DMS53 treated with DMSO at 0.1 percent for 48 hours (cell line): ENCODE measurements at regions not wholly inside any gene's neighbourhood (a gene's known extent, or its start where the extent isn't known, plus 50 kb on each side); places are given as distances from the start of the nearest gene placed in this dataset.

Experiments used
- DNase-seq: peaks from one replicate; lab custom pipeline; 2025; ENCODE audit not compliant: unreplicated experiment; lab: John Stamatoyannopoulos, UW

DNA sequence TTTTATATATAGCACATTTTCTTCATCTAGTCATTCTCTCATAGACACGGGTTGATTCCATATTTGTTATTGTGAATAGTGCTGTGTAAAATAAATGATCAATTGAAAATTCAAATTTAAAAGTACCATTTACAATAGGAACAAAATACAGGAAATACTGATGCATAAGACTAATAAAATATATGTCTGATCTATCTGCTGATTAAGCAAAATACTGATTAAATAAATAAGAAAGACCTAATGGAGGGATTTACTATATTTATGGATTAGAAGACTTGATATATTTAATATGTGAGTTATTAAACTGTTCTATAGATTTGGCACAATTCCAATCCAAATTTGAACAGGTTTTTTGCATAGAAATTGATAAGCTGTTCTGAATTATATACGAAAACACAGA is 1044.8 kb upstream of the ADGRL2 start:
- no peak for DNase-seq

DNA sequence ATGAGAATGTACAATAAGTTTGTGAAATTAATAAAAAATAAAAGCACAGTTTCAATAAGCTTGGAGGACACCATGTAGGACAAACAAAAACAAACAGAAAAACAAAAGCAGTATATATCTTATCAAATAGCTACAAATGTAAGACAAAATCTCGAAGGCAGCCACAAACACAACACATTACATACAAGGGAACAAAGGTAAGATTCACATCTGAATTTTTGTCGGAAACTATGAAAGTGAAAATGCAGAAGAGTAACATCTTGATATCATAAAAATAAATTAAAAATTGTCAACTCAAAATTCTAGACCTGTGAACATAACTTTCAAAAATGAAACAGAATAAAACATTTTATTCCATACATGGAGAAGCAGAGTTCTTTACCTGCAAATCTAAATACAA is 1049.5 kb upstream of the ADGRL2 start:
- no peak for DNase-seq

GRCh38 chr1:80731241-80731894 is 1069.4 kb upstream of the ADGRL2 start:
- DNase-seq = no peak

DNA sequence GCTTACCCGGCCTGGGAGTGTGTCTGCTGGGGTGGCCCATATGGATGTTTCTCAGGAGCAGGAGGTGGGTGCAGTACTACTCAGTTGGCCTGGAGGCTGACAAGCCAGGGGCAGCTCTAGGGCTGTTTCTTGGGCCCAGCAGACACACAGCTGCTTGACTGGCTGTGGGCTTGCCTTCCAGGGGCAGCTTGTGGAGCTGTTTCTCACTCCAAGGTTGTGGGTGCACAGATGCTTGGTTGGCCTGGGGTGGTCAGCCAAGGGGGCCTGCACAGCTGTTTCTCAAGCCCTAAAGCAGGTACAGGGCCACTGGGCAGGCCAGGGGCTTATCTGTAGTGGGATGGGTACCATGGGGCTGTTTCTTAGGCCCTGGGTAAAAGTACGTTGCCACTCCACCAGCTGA is 1078.1 kb upstream of the ADGRL2 start:
- no peak for DNase-seq

DNA sequence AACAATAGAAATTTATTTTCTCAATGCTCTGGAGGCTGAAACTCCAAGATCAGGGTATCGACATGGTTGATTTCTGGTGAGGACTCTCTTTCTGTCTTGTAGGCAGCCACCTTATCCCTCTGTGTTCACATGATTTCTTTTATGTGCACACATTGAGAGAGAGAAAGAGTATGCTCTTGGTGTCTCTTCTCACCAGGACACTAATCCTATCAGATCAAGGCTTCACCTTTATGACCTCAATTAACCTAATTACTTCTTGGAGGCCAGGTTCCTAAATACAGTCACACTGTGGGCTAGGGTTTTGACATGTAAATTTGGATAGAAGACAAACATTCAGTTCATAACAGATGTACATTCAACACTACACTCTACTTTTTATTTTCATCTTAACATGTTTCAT is 1094.2 kb upstream of the ADGRL2 start:
- DNase-seq = no peak

DNA sequence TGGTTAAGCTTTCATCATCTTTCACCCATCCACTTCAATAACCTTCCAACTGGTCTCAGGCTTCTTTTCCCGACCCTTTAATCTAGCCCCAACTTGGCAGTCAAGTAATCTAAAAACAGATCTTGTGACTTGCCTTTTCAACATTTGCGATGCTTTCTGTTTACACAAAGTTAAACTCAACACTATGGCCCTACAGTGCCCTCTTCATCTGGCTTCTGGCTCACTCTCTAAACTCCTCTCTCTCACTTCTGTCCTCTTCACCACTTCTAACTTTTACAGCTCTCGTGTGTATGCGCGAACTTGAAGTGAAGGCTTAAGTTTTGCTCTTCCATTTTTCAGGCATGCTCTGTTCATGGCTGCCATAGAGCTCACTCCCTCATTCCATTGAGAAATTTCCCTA is 1122.3 kb upstream of the ADGRL2 start:
- no peak for DNase-seq

GRCh38 chr1:80675454-80675853 is 1125.3 kb upstream of the ADGRL2 start:
- no peak for DNase-seq

- DNase-seq = no peak
Observed at GRCh38 chr1:80673935-80674597, 1126.7 kb upstream of the ADGRL2 start.

DNA sequence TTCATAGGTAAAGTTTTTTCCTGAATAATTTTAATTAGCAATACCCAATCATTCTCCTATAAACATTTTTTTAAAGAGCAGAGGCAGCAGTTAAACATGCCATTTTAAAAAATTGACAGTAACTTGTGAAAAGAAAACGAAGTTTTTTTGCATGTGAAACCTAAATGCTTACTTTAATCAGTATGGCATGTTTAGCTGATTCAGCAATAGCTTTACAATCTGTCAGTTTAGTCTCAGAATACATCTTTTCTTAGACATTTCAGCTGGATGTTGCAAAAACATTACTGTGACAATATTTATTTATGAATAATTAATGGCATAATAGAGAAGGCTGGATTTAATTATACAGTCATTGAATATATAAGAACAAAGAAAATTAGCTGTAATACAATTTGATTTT is 1132.4 kb upstream of the ADGRL2 start:
- no peak for DNase-seq

- peak; percentile 38 for DNase-seq
Observed at GRCh38 chr1:80666073-80666472, 1134.7 kb upstream of the ADGRL2 start.

DNA sequence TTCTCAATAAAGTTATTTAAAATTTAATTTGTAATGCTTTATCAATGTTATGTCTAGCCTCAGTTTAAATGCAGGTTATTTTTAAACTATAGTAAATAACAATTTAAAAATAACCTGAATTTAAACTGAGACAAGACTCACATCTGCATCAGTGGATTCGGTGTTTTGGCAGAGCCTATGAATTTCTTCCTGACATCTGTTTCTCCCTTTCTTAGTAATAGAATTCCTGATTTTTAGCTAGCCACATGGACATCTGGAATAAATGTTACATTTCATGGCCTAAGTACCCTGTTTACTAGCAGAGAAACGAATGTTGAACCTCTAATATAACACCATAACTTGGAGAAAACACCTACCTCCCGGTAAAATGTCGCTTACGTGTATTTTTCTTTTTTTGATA is 1141.6 kb upstream of the ADGRL2 start:
- no peak for DNase-seq

GRCh38 chr1:80657707-80658106 is 1143.0 kb upstream of the ADGRL2 start:
- no peak for DNase-seq

DNA sequence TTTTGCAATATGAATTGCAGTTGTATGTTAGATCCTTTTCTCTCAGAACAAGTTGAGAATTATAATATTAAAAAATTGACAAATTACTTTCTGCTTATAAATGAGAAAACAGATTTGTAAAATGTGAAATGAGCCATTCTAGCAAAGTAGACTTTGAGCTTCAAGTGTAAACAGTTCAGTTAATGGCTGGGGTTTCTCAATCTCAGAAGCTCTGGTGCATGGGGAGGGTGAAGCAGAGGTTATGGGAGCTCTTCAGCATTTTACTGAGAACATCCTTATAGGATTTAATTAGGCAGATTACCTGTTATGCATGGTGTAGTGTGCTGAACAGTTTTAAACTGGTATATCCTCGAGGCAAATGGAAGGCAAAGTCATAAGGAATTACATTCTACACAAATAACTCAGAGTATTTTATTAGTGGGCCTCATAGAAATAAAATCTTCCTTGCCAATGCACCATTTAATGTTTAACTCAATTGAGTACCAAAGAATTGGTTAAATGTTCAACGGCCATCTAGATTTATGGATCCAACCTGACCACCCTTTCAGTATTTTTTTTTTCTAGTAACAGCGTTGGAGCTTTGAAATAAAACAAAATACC is 1143.6 kb upstream of the ADGRL2 start:
- no peak for DNase-seq

DNA sequence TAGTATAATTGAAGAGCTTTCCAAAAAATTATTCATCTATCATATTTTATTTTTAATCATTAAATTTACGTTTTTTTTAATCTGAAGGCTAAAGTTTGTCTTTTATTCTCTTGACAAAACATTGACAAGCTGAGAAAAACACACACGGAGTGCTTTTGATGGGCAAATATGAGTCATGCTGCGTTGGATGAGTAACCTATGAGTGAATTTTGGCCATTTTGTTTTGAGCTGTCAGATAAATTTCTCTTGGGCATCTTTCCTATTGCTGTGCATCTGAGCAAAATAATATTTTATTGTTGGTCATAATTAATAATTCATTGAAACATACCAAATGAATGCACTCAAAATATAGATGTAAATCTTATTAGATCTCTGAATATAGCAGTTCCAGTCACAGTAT is 1144.1 kb upstream of the ADGRL2 start:
- peak; percentile 44 for DNase-seq

DNA sequence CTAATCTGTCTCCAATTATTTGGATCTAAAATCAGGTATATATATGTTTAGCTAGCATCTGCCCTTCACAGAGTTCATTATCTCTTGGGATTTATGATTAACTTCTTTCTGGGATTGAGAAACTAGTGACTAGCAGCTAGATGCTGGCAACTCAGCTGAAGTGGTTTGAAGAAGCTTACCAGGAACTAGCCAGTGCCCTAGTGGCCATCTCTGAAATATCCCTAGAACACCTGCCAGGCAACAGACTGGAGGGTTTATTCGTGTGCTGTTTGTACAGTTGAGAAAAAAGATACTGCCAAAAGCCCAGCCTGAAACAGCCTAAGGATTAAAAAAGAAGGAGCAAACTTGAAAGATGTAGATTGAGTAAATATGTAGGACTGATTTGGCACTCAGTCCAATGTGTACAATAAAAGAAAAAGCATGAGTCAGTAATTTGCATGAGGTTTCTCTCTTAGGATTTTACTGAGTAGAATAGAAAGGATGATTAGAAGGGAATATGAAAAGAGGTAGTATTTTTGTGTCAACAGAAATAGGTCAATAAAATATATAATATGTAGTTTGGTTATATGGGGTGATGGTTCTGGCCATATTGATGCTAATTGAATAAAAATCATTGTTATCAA is 1144.6 kb upstream of the ADGRL2 start:
- DNase-seq = peak; percentile 90

DNA sequence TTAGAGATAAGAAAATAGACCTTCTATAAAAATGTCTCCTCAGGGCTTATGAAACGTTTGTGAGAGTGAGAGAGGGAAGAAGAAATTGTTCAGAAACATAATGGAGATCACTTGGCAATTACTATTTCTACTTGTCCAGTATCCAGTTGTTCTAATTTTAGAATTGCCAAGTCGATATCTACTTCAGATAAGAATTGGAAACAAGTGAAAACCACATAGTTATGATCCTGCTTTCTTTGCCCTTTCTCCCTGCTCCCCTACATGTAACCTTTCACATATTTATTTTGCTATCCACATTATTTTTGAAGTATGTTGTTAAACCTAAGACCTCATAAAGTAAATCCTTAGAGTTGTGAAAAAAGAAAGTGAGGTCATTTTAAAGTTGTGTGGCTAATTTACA is 1154.7 kb upstream of the ADGRL2 start:
- DNase-seq = no peak

DNA sequence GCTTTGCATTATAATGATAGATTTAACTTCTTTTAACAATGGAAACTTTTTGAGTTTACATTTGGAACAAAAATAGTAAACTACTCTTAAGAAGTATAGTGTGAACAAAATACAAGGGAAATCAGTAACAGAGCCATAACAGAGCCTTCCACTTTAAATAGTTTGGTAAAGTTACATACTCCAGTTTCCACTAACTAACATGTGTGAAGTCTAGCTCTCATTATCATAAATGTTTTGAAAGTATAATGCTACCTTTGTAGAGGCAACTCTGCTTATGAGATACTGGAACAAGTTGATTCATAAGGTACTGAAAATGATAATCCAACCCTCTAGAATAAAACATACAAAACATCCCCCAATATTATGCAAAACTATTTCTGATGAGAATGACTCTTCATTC is 1155.1 kb upstream of the ADGRL2 start:
- no peak for DNase-seq

DNA sequence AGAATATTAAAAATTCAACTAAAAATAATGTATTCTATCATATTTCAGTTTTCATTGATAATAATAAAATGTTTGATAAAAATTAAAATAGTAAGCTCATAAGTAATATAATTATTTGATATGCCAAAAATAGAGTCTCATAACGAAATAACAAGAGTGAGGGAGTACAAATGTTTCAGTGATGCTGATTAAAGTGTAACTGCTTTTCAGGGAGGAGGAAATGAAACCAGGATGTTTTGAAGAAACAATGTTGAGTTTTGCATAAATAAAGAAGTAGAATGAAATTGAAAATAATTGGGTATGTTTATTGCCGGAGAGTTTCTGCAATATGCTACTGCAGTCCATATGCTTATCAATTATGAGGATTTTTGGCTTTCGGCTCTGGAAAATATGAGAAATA is 1159.8 kb upstream of the ADGRL2 start:
- DNase-seq = no peak

- DNase-seq = peak; percentile 49
Observed at GRCh38 chr1:80639777-80640533, 1160.8 kb upstream of the ADGRL2 start.

GRCh38 chr1:80633947-80634706 is 1166.6 kb upstream of the ADGRL2 start:
- no peak for DNase-seq

DNA sequence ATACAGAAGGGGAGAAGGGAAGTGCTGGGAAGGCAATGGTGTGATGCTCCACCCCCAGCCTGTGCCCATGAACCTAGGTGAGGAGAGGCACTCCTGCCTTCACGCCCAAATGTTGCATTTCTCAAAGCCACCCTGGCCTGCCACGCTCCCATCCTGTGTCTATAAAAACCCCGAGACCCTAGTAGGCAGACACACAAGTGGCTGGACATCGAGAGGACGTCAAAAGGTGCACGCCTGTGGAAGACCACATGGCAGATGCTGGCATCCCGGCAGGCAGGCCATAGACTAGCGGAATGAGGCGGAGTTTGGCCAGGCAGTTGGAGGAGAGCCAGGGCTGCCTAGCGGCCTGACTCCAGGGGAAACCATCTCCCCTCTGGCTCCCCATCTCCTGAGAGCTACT is 1168.5 kb upstream of the ADGRL2 start:
- DNase-seq = no peak
